ENCODE measurements at regions not wholly inside any gene's neighbourhood (a gene's known extent, or its start where the extent isn't known, plus 50 kb on each side); places are given as distances from the start of the nearest gene placed in this dataset.

DNA sequence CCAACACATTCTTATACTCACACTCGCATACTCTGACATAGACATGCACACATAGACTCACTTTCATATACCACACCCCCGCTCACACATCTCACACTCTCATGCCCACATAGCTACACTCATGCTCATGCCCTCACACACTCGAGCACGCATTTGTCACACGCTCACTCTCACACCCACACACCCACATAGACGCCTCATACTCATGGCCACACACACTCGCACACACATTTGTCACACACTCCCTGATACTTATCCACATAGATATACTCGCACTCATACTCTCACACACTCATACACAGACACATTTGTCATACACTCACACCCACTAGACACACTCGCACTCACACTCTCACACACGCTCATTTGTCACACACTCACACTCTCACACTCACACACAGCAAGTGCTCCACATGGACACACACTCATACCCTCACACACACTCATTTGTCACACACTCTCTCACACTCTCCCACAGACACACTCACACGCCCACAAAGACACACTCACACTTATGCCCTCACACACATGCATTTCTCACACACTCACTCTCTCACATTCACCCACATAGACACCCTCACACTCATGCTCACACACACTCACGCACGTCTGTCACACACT lies 50.9 kb downstream of the TNP1 start:
- no peaks in the 10 kb centered on the region for H3K4me1 Mint-ChIP-seq (ENCODE audit: low read depth)
- H3K27me3 Mint-ChIP-seq (ENCODE audit: insufficient read depth) = peaks cover 5% of the 10 kb centered on the region
- no peak overlapping the region for H3K27ac Mint-ChIP-seq
- no peaks in the 10 kb centered on the region for H3K9me3 Mint-ChIP-seq
- H3K36me3 Mint-ChIP-seq (ENCODE audit: low read depth) = no peaks in the 10 kb centered on the region
- TF ChIP-seq, protein P1, sequence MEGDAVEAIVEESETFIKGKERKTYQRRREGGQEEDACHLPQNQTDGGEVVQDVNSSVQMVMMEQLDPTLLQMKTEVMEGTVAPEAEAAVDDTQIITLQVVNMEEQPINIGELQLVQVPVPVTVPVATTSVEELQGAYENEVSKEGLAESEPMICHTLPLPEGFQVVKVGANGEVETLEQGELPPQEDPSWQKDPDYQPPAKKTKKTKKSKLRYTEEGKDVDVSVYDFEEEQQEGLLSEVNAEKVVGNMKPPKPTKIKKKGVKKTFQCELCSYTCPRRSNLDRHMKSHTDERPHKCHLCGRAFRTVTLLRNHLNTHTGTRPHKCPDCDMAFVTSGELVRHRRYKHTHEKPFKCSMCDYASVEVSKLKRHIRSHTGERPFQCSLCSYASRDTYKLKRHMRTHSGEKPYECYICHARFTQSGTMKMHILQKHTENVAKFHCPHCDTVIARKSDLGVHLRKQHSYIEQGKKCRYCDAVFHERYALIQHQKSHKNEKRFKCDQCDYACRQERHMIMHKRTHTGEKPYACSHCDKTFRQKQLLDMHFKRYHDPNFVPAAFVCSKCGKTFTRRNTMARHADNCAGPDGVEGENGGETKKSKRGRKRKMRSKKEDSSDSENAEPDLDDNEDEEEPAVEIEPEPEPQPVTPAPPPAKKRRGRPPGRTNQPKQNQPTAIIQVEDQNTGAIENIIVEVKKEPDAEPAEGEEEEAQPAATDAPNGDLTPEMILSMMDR (IDR thresholded peaks at IDR 0.05) = no peak
- no peak for DNase-seq
- no peak overlapping the region for H3K4me3 Mint-ChIP-seq

DNA sequence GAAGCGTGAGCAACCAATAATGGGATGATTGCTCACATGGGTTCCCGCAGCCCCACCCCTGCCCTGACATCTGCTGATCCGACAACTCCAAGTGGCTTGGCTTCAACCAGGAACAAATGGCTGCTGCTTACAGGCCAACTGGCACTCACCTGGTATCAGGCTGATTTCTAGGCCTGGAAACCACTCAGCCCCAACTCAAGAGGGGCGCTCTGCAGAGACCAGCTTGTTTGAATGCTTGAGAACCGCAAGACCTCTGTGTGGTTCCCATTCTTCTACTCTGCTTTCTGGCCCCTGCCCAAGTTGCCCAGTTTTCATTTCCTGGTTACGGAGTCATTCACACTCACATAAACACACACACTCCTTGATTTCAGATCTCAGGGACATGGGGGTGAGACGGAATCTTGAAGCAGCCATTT lies 52.0 kb downstream of the TNP1 start:
- TF ChIP-seq, protein P1 (IDR thresholded peaks at IDR 0.05) = no peak
- no peaks in the 10 kb centered on the region for H3K9me3 Mint-ChIP-seq
- H3K4me1 Mint-ChIP-seq (ENCODE audit: low read depth) = no peaks in the 10 kb centered on the region
- peaks cover 1% of the 10 kb centered on the region for H3K27me3 Mint-ChIP-seq (ENCODE audit: insufficient read depth)
- no peak overlapping the region for H3K27ac Mint-ChIP-seq
- H3K4me3 Mint-ChIP-seq = no peak overlapping the region
- DNase-seq = no peak
- no peaks in the 10 kb centered on the region for H3K36me3 Mint-ChIP-seq (ENCODE audit: low read depth)

DNA sequence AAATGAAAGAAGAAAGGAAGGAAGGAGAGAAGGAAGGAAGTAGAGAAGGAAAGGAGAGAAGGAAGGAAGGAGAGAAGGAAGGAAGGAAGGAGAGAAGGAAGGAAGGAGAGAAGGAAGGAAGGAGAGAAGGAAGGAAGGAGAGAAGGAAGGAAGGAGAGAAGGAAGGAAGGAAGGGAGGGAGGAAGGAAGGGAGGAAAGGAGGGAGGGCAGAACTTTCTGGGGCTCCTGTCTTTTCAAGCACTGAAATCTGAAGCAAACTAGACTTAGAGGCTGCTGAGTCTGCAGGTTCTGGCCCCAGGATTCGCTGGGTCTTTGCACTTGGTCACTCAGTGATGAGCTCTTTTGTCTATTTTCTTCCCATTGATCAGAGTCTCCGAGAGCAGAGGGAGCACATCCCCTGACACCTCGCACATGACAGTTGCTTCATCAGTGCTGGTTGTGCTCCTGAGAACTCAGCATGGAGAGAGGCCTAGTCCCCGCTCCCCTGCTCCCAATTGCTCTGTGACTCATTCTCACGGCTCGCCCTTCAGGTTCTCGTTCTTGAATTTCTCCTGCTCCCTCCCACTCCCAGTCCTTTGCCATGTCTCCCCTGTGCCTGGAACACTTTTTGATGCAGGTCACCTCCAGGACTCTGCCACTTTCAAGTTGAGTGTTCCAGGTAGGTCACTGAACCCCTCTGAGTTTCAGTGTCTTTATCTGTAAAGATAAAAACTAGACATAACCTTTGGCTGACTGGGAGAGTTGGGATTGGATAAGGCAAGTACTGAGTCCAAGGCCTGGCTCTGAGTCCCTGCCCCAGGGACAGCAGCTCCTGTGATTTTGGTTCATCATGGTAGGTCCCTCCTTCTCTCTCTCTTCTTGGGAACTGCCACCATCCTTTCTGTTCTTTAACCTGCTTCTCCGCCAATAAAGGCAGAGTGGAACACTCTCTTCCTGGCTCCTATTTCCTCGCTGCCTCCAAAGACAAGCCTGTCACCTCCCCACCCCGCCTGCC lies 55.2 kb downstream of the TNP1 start:
- DNase-seq = no peak
- Mint-ChIP-seq H3K36me3 (ENCODE audit: low read depth) (no peaks in the 10 kb centered on the region), H3K27me3 (ENCODE audit: insufficient read depth) (peaks cover 1% of the 10 kb centered on the region), H3K9me3 (no peaks in the 10 kb centered on the region), H3K4me1 (ENCODE audit: low read depth) (peaks cover 8% of the 10 kb centered on the region), H3K4me3 (no peak overlapping the region), H3K27ac (no peak overlapping the region)
- TF ChIP-seq, protein P1 (IDR thresholded peaks at IDR 0.05) = no peak

DNA sequence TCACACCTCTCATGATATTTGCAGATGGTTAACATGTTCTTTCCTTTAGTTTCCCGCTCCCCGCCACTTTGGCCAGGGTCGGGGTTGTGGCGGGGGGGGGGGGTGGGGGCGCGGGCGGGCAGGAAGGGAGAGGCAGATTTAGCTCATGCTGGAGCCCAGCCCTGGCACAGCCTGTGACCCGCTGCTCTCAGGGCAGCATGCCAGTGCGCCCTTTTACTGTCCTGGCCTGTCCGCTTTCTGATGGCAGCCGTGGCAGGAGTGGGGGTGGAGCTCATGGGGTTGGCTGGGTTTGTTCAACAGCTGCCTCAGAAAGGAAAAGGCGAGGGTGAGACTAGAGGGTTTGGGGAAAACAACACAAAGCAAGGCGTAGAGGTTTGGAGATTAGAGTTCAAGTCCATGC lies 56.1 kb downstream of the TNP1 start:
- Mint-ChIP-seq H3K27ac (no peak overlapping the region), H3K36me3 (ENCODE audit: low read depth) (no peaks in the 10 kb centered on the region), H3K4me3 (no peak overlapping the region), H3K4me1 (ENCODE audit: low read depth) (peaks cover 11% of the 10 kb centered on the region), H3K27me3 (ENCODE audit: insufficient read depth) (peaks cover 4% of the 10 kb centered on the region), H3K9me3 (no peaks in the 10 kb centered on the region)
- TF ChIP-seq, protein P1 (IDR thresholded peaks at IDR 0.05) = no peak
- no peak for DNase-seq

DNA sequence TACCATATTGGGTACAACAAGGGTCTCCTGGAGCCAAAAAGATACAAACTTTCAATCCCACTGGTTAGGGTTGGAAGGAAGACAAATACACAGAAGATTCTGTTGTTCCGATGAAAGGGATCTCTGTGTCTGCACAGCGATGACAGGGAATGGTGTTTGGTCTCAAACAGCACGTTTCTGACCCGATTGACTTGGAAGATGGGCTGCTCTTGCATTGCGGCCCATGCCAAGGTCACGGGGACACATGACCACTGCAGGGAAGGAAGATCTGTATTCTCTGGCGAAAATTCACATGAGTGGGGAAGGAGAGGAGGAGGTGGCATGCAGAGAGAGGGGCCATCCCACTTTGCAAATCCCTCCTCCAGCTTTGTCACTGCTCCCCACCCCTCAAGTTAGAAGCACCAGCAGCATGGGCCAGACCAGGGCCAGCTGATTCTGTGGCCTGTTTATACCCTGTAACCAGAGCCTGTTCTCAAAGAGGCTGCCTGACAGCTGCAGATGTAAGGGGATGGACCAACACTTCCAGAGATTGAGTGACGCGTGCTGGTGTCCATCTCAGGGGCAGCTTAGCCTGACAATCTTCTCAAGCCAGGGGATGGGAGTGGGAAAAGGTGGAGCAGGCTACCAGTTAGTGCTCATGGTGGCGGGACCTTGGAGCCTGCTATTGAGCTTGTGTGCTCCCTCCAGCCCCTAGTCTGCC lies 57.2 kb downstream of the TNP1 start:
- Mint-ChIP-seq H3K27ac (no peak overlapping the region), H3K4me3 (no peak overlapping the region), H3K4me1 (ENCODE audit: low read depth) (peaks cover 11% of the 10 kb centered on the region), H3K36me3 (ENCODE audit: low read depth) (no peaks in the 10 kb centered on the region), H3K9me3 (no peaks in the 10 kb centered on the region), H3K27me3 (ENCODE audit: insufficient read depth) (peaks cover 7% of the 10 kb centered on the region)
- TF ChIP-seq, protein P1 (IDR thresholded peaks at IDR 0.05) = no peak
- DNase-seq = no peak

All from HFFc6 (cell line).